IMR-90 (cell line): ENCODE measurements at regions not wholly inside any gene's neighbourhood (a gene's known extent, or its start where the extent isn't known, plus 50 kb on each side); places are given as distances from the start of the nearest gene placed in this dataset.

Source experiments
- ATAC-seq: fragments of 200-7000 bp; cut with Tn5 transposase; 2 replicates; pipeline ENCODE4 v1.9.1; 2020; ENCODE audit warnings: low read depth, mild to moderate bottlenecking, moderate library complexity
- BruUV-seq: library from RNA; stranded (reverse); fragments of 400-500 nt; replicated peaks from 2 replicates; lab custom pipeline; 2021; lab: Mats Ljungman, UMichigan
- CTCF ChIA-PET: fragments of 300-600 bp; formaldehyde crosslinking; extraction: SDS; loops from one replicate; lab custom pipeline; 2021; ENCODE audit warnings: antibody characterized with exemption; lab: Yijun Ruan, JAX
- POLR2A ChIA-PET: fragments of 300-600 bp; sonication (Branson Sonifier 250); formaldehyde crosslinking; loops from one replicate; lab custom pipeline; 2022; ENCODE audit warnings: antibody characterized with exemption; ENCODE audit not compliant: unreplicated experiment; lab: Charles Lee
- DNase-seq: peaks from one replicate; pipeline ENCODE4 v3.0.0; 2013
- H2AFZ ChIP-seq: replicated peaks from 2 replicates; pipeline ENCODE3; 2013; ENCODE audit warnings: low read length, mild to moderate bottlenecking; ENCODE audit not compliant: poor library complexity
- H2AK5ac ChIP-seq: 2 replicates; pipeline ENCODE4 v1.6.1; 2013; ENCODE audit warnings: low read depth, low read length, inconsistent platforms
- H2AK9ac ChIP-seq: replicated peaks from 2 replicates; pipeline ENCODE3; 2013; ENCODE audit warnings: mild to moderate bottlenecking, low read depth, low read length, moderate library complexity; ENCODE audit not compliant: poor library complexity
- H2BK120ac ChIP-seq: 2 replicates; pipeline ENCODE4 v1.6.1; 2013; ENCODE audit warnings: low read depth, low read length, inconsistent platforms
- H2BK15ac ChIP-seq: 3 replicates; pipeline ENCODE4 v1.6.1; 2013; ENCODE audit warnings: low read depth, low read length, inconsistent platforms
- H2BK20ac ChIP-seq: 2 replicates; pipeline ENCODE4 v1.6.1; 2013; ENCODE audit warnings: low read depth, mild to moderate bottlenecking, inconsistent platforms, low read length, moderate library complexity
- H2BK5ac ChIP-seq: 2 replicates; pipeline ENCODE4 v1.6.1; 2013; ENCODE audit warnings: mild to moderate bottlenecking, low read depth, low read length, inconsistent platforms; ENCODE audit not compliant: poor library complexity, severe bottlenecking
- H3K14ac ChIP-seq: replicated peaks from 2 replicates; pipeline ENCODE4 v1.6.1; 2013; ENCODE audit warnings: low read depth, low read length, inconsistent platforms
- H3K18ac ChIP-seq: 2 replicates; pipeline ENCODE4 v1.6.1; 2013; ENCODE audit warnings: low read depth, low read length, control low read depth
- H3K23ac ChIP-seq: 2 replicates; pipeline ENCODE4 v1.6.1; 2013; ENCODE audit warnings: low read depth, low read length, inconsistent platforms
- H3K27ac ChIP-seq: 2 replicates; pipeline ENCODE4 v1.5.1; 2013; ENCODE audit warnings: mild to moderate bottlenecking, control low read depth, low read length; ENCODE audit not compliant: insufficient read depth
- H3K27me3 ChIP-seq: 2 replicates; pipeline ENCODE4 v1.6.1; 2013; ENCODE audit warnings: low read length; ENCODE audit not compliant: control insufficient read depth, insufficient read depth
- H3K36me3 ChIP-seq: 2 replicates; pipeline ENCODE4 v1.6.1; 2013; ENCODE audit warnings: low read length, mixed read lengths; ENCODE audit not compliant: control insufficient read depth, insufficient read depth
- H3K4ac ChIP-seq: 2 replicates; pipeline ENCODE4 v1.6.1; 2013; ENCODE audit warnings: low read depth, low read length, inconsistent platforms
- H3K4me1 ChIP-seq: 2 replicates; pipeline ENCODE4 v1.6.1; 2013; ENCODE audit warnings: low read length, mixed read lengths; ENCODE audit not compliant: control insufficient read depth, insufficient read depth
- H3K4me2 ChIP-seq: 2 replicates; pipeline ENCODE4 v1.6.1; 2013; ENCODE audit warnings: low read depth, mild to moderate bottlenecking, control low read depth, low read length, moderate library complexity
- H3K4me3 ChIP-seq: 2 replicates; pipeline ENCODE4 v1.5.1; 2013; ENCODE audit warnings: low read depth, mild to moderate bottlenecking, control low read depth, low read length, moderate library complexity; ENCODE audit not compliant: insufficient read depth
- H3K56ac ChIP-seq: 2 replicates; pipeline ENCODE4 v1.6.1; 2013; ENCODE audit warnings: low read length, inconsistent platforms; ENCODE audit not compliant: insufficient read depth; ENCODE audit errors: extremely low read depth
- H3K79me1 ChIP-seq, 2 experiments: 2 replicates each; pipeline ENCODE4 v1.6.1; 2013; ENCODE audit warnings: low read length in 2 of 2, inconsistent platforms in 1 of 2, low read depth in 1 of 2
- H3K9ac ChIP-seq: 2 replicates; pipeline ENCODE4 v1.6.1; 2013; ENCODE audit warnings: low read depth, low read length, control low read depth
- H3K9me1 ChIP-seq: 2 replicates; pipeline ENCODE4 v1.6.1; 2013; ENCODE audit warnings: low read length, inconsistent platforms; ENCODE audit not compliant: insufficient read depth
- H3K9me3 ChIP-seq: 2 replicates; pipeline ENCODE4 v1.6.1; 2013; ENCODE audit warnings: low read length; ENCODE audit not compliant: control insufficient read depth, insufficient read depth
- H4K20me1 ChIP-seq: 2 replicates; pipeline ENCODE4 v1.6.1; 2013; ENCODE audit warnings: low read length, inconsistent platforms; ENCODE audit not compliant: insufficient read depth
- H4K5ac ChIP-seq: 2 replicates; pipeline ENCODE4 v1.6.1; 2013; ENCODE audit warnings: mild to moderate bottlenecking, low read depth, low read length, control low read depth
- H4K8ac ChIP-seq, 2 experiments: 2 replicates each; pipeline ENCODE4 v1.6.1; 2013; ENCODE audit warnings: low read depth in 2 of 2, low read length in 2 of 2, control low read depth in 1 of 2, inconsistent platforms in 1 of 2
- H4K91ac ChIP-seq: 2 replicates; pipeline ENCODE4 v1.6.1; 2013; ENCODE audit warnings: low read depth, low read length, inconsistent platforms; ENCODE audit not compliant: insufficient read depth
- ELK1 ChIP-seq: fragments of 150-350 bp; IDR thresholded peaks from 2 replicates; pipeline ENCODE4 v1.6.1; 2016; ENCODE audit warnings: low read depth, mild to moderate bottlenecking, low read length, moderate library complexity, borderline replicate concordance
- WGBS, 2 experiments: methylation state at CpG; one replicate each; pipeline versions ENCODE4 v1.1.5 to v1.1.7; 2013; ENCODE audit warnings: missing lambda C conversion rate in 2 of 2; ENCODE audit not compliant: insufficient read length in 1 of 2; ENCODE audit errors: extremely low coverage in 2 of 2; 5-methylcytosine and 5-hydroxymethylcytosine counted together
- dilution Hi-C: fragments of 300-500 bp; cut with HindIII; formaldehyde crosslinking; loops from one replicate; pipeline ENCODE4 v1.14.3; 2018; ENCODE audit warnings: low sequenced_read_pairs; ENCODE audit not compliant: unreplicated experiment
- in situ Hi-C: fragments of 300-500 bp; cut with MboI; formaldehyde crosslinking; loops from 3 replicates; pipeline ENCODE4 v1.14.3; 2019; ENCODE audit warnings: low sequenced_read_pairs, inconsistent platforms, mixed read lengths
- intact Hi-C: fragments of 100-400 bp; cut with micrococcal nuclease; formaldehyde crosslinking; loops from 2 replicates; pipeline ENCODE4 v1.10.0; 2022

- ChIA-PET CTCF (no interaction called here), POLR2A (no interaction called here)
- H3K4me1 ChIP-seq: no peaks in the 10 kb centered on the region; the same call in 1 of the 2 replicates
- H3K36me3 ChIP-seq: no peaks in the 10 kb centered on the region
- dilution Hi-C loops (no loop called here), intact Hi-C loops (no loop called here), in situ Hi-C loops (no loop called here)
- H3K27me3 ChIP-seq: no peaks in the 10 kb centered on the region
- H4K91ac ChIP-seq: no peak overlapping the region
- H4K8ac ChIP-seq: peak overlapping the region in 1 of 2 experiments; percentile 25; a peak in 1 of 4 replicates
- no peak overlapping the region for H3K56ac ChIP-seq
- H2BK20ac ChIP-seq: 0 out of 2 replicates have a peak overlapping the region, but pooled peaks have one; percentile 13
- no peaks in the 10 kb centered on the region for H3K79me1 ChIP-seq
- H3K14ac ChIP-seq: no peak overlapping the region
- H3K4me2 ChIP-seq: no peak overlapping the region
- no CpG with 5 or more reads among the region's 5 CpGs for WGBS, 2 experiments
- no peak overlapping the region for H3K9ac ChIP-seq
- H2AFZ ChIP-seq: no peak overlapping the region
- no peak for ATAC-seq
- no peak for TF ChIP-seq ELK1
- peak overlapping the region; percentile 47; the same call in 1 of the 3 replicates for H2BK15ac ChIP-seq
- no peaks in the 10 kb centered on the region for H4K20me1 ChIP-seq
- no peak overlapping the region for H3K23ac ChIP-seq
- no peak overlapping the region for H3K4me3 ChIP-seq
- H2AK5ac ChIP-seq: no peak overlapping the region
- peak overlapping the region; percentile 20; the same call in 1 of the 2 replicates for H3K4ac ChIP-seq
- no peaks in the 10 kb centered on the region for H3K9me1 ChIP-seq
- peak overlapping the region; percentile 7; the same call in 1 of the 2 replicates for H4K5ac ChIP-seq
- H3K27ac ChIP-seq: no peak overlapping the region
- H2BK120ac ChIP-seq: no peak overlapping the region; the same call in 1 of the 2 replicates
- no peaks in the 10 kb centered on the region for H3K9me3 ChIP-seq
- no peak for DNase-seq
- no TSS peak for BruUV-seq
- no peak overlapping the region for H2BK5ac ChIP-seq
- no peak overlapping the region for H2AK9ac ChIP-seq
- no peak overlapping the region for H3K18ac ChIP-seq
Observed at GRCh38 chr15:58352026-58352929, 79.5 kb upstream of the LIPC start.
